ENCODE measurements at regions not wholly inside any gene's neighbourhood (a gene's known extent, or its start where the extent isn't known, plus 50 kb on each side); places are given as distances from the start of the nearest gene placed in this dataset.

- no peak for DNase-seq
Observed at GRCh38 chr13:33373624-33374023, 88.1 kb upstream of the STARD13 start.

DNA sequence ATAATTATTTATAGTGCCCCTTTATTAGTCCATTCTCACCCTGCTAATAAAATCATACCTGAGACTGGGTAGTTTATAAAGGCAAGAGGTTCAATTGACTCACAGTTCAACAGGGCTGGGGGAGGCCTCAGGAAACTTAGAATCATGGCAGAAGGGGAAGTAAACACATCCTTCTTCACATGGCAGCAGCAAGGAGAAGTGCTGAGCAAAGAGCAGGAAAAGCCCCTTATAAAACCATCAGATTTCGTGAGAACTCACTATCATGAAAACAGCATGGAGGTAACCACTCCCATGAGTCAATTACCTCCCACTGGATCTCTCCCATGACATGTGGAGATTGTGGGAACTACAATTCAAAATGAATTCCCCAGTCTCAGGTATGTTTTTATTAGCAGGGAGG, 89.9 kb upstream of the STARD13 start:
- DNase-seq, result no peak

- no peak for DNase-seq
Observed at GRCh38 chr13:33376212-33376611, 90.7 kb upstream of the STARD13 start.

- DNase-seq, result no peak
Observed at GRCh38 chr13:33377411-33377810, 91.9 kb upstream of the STARD13 start.

DNA sequence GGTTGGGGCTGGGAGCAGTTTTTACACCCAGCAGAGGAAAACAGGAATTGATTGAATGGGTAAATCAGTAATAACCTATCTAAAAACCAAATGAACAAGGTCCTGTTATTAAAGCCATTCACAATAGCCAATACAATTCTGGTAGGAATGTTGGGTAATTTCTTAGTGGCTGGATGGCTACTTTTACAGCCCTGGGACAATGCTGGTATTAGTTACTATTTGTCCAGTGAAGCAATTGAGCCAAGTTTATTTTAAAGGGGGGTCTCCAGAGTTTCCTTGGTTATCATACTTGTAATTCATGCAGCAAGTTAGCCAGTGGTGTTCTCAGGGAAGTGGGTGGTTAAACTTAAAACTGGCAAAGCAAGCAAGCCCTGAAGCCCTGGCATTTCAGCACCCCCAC, 92.3 kb upstream of the STARD13 start:
- no peak for DNase-seq

DNA sequence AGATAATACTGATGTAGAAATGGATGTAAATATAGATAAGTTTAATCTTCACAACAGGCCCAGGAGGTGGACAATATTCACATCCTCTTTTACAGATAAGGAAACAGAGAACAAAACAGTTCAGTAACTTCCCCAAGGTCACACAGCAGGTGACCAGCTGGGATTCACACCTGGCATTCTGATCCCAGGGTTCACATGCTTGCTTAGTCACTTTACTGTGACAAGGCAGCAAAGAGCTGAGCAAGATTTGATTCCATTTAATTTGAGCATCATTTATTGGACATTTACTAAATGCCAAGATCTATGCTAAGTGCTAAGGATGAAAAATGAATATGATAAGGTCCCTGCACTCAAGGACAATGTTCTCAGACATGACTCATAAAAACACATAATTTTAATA, 94.1 kb upstream of the STARD13 start:
- no peak for DNase-seq

DNA sequence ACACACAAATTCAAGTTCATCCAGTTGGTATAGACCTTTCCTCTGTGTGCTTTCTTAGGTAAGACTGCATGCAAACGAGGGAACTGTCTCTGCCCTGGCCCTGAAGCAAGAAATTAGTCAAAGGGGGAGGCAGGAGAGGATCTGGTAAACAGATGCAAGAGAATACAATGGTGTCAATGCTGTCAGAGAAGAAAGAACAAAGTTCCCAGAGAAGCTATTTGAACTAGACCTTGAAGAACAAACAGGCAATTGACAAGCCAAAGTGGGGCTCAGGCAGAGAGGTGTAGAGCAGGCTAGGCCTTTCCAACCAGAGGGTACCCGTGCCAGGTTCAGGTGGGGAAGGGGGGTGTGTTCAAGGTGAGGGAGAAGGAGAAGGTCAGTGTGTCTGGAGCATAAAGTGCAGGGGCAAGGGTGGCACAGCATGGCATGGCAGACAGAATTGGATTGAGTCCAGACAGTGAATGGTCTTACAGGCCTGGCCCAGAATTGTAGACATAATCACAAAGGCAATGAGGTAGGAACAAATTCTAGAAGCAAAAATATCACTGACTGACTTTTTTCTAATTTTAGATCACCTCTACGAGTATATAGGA, 95.0 kb upstream of the STARD13 start:
- DNase-seq, result no peak

DNA sequence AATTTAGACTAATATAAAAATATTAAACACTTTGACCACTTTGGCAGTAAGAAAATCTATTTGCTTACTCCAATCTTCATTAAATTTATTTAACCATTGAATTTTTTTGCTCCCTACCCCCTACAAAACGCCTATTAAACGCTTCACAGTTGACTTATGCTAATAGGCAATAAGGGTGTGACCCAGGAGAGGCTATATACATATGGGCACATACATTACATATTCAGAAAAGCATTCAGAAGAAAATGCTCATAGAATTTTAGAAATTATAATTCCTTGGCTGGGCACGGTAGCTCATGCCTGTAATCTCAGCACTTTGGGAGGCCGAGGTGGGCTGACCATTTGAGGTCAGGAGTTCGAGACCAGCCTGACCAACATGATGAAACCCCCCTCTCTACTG, 95.6 kb upstream of the STARD13 start:
- DNase-seq, result no peak

- DNase-seq, result no peak
Observed at GRCh38 chr13:33381906-33382305, 96.4 kb upstream of the STARD13 start.

DNA sequence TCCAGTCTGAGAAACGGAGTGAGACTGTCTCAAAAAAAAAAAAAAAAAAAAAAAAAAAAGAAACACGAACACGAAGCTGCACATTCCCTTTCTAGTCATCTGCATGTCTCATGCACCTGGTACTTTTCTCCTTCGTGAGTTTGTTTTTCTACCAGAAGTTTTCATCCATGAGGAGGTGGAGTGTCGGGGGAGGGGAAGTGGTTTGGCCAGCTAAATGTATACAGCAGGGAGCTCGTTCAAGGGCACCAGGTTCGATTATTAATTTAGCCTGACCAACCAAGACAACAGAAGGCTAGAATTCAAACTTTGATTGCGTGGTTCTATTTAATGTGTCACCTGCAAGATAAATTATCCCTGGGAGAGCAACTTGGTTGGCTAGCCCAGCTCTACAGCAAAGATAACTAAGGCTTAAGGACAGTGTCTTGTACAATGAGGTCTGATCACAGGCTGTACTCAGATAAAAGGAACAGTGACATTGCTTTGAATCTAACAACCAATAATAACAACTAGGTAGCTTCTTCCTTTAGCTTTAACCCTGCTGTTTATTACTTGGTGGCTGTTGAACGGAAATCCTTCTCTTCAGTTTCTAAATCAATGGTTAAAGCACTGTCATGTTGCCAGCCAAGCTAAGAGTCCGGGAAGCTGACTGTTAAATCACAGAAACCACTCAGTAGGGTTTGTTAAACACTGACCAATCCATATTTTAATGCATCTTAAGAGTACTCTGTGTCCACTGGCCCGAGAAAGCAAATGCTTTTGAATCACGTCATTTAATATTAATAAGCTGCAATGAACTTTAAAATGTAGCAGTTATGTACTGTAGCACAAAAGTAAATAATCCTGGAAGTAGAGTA, 98.4 kb upstream of the STARD13 start:
- DNase-seq, result no peak

DNA sequence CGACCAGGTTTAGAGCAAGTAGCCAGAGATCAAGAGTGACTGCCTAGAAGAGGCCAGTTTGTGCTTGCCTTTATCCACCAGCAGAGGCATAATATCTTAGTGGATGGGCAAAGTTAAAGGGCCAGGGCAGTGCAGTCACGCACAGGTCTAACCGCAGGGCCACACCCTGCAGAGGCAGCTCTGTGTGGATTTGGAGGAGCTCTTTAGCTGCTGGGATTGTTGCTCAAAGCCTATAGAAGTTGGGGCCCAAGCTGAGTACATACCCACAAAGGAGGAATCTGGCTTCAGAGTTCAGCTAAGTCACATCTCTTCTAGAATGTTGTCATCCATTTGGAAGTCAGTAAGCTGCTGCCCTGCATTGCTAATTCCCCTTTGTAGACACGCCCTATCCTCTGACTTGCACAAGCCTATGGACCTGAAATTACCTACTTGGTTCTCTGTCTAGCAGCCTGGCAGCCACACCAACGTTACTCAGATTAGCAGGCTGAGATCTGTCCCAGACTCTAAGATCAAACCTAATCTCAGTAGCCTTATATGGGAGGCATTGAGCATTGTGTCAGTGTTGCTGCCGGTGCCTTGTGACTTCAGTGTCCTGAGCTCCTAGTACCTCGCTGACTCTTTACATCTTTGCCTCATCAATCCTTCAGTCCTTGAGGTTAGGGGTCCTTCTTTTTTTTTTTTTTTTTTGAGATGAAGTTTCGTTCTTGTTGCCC, 102.9 kb upstream of the STARD13 start:
- DNase-seq, result no peak

- no peak for DNase-seq
Observed at GRCh38 chr13:33392794-33393405, 107.3 kb upstream of the STARD13 start.

DNA sequence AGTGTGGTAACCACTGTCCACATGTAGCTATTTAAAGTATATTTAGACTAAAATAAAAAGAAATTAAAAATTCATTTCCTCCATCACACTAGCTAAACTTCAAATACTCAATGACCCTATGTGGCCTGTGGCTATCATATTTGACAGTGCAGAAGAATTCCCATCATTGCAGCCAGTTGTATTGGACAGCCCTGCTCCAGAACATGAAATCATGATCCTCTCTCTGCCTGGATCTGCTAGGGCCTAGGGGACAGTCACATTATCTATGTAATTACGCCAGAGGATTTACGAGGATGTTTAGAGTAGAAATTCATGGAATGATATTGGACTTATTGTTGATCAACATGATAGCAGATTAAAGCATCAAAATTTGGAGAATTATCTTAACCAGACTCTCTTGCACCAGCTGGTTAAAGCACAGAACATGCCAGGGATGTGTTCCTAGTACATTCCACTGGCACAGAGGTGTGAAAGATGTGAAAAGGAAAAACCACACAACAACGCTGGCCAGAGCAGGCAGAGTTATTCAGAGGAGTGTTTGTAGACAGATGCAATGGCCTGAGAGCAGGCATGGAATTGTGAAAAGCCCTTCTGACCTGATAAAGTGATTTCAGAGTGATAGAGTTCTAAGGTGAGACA, 108.9 kb upstream of the STARD13 start:
- DNase-seq, result no peak

DNA sequence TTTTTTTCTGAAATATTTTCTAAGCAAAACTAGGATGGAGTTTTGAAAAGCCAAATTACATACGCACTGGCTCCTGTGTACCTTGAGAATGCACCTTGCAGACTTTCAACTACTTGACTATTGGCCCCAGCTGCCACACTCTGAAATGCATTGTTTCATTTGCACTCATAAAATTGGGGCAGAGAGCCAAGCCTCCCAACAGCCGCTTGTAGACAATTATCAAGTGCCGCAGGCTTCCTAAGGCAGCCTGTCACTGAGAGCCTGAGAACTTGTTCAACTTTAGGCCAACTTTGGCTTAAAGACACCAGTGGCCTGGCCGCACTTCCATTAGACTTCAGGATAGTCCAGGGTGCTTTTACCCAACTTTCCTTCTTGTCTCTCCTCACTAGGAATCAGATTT, 115.7 kb upstream of the STARD13 start:
- DNase-seq, result no peak

GRCh38 chr13:33402975-33403374, 117.4 kb upstream of the STARD13 start:
- DNase-seq, result no peak

- no peak for DNase-seq
Observed at GRCh38 chr13:33403807-33404362, 118.3 kb upstream of the STARD13 start.

DNA sequence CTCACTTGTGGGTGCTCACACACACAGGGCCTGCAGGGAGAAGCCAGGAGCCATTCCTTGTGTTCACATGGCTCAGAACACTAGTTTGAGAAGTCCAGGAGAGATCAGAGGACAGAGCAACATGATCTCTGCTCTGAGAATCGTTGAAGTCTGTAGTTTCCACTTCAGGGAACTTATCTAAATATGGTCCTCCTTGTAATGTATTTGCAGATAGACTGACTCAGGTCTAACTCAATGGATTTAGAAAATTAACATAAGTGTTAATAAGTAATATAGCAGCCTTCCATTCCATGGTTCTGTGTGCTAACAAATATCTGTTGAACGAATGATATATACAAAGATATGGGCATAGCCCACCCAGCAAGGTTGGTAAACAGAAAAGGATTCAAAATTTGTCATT, 119.8 kb upstream of the STARD13 start:
- DNase-seq, result no peak

DNA sequence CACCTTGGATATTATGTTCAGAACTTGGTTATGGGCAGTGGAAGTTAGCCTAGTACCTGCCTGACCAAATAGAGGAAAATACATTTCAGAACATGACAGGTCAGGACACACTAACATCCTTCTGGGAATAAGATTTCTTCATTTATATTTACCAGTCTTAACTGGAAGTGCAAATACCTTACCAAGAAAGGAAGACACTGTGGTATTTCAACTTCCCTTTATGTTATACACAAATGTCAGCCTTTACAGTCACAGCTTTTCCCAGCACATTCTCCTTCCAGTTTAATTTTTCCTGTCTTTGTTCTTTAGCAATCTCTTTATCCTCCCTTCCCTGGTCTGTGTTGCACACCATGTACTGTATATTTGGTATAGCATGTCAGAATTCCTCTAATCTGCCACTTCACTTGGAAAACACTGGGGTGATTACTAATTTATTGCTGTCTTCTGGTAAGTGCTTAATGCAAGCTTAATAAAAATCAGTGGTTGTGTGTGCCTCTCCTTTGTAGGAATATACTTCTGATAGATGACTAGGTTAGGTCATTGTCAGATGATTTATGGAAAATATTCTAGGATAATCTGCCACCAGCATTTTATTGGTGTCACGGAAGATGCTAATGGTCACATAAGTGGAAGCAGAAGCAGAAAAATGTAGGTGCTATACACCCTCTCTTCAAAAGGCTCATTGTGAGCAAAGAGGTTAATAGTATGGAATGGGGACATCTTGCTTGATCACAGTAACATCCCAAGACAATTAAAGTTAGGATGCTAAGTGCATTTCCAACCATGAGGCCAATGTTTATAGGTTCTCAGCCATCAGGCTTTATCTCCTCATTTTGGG, 124.3 kb upstream of the STARD13 start:
- no peak for DNase-seq

DNA sequence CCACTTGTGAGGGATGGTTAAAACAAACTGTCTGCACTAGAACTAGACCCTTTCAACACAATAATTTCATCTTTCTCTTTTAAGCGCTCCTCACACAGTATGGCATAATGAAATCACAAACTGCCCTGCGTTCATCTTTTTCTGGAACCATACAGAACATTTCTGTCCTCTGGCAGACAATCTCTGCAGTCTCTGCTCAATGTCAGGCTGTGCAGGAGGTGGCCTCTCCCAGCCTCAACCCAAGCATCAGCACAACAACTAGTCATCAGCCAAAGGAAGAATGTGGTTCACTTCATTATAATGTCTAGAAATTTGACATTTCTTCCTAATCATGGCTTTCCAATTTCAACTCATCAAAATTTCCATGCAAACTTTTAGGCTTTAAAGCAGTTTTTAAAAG, 125.1 kb upstream of the STARD13 start:
- DNase-seq, result no peak

GRCh38 chr13:33411312-33411711, 125.8 kb upstream of the STARD13 start:
- no peak for DNase-seq

DNA sequence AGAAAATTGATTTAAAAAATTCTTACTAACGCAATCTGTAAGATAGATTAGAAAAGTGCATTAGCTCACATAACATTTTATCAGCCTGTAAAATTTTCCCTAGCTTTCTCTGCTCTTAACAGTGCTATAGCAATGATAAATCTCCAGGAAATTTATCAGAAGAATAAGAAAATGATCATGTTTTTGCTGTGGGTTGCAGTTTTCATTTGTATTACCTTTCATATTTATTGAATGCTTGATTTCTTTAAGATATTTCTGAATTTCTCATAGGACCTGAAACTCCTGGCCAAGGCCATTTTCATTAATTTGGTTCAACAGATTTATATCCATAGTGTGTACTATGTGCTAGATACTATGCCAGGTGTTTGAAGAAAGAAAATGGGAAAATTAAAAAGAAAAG, 130.3 kb upstream of the STARD13 start:
- no peak for DNase-seq

Data from NK-92 treated with Interleukin-12 subunit alpha and Interleukin-12 subunit beta, amount 100 ng/mL, for 24 hours (cell line).